ENCODE measurements at regions not wholly inside any gene's neighbourhood (a gene's known extent, or its start where the extent isn't known, plus 50 kb on each side); places are given as distances from the start of the nearest gene placed in this dataset.

- TF ChIP-seq EZH2 (optimal IDR thresholded peaks at IDR 0.05; ENCODE audit: low read depth, low read length) (no peak), CTCF (IDR thresholded peaks at IDR 0.05; ENCODE audit: low read length) (no peak)
Measured at GRCh38 chr22:48805516-48805915, 1022.2 kb downstream of the BRD1 start.

All from MM.1S (cell line).